GF-D8 (cell line): ENCODE measurements at regions not wholly inside any gene's neighbourhood (a gene's known extent, or its start where the extent isn't known, plus 50 kb on each side); places are given as distances from the start of the nearest gene placed in this dataset.

ENCODE experiments used
- DNase-seq: peaks from one replicate; lab custom pipeline; 2025; lab: John Stamatoyannopoulos, UW

DNA sequence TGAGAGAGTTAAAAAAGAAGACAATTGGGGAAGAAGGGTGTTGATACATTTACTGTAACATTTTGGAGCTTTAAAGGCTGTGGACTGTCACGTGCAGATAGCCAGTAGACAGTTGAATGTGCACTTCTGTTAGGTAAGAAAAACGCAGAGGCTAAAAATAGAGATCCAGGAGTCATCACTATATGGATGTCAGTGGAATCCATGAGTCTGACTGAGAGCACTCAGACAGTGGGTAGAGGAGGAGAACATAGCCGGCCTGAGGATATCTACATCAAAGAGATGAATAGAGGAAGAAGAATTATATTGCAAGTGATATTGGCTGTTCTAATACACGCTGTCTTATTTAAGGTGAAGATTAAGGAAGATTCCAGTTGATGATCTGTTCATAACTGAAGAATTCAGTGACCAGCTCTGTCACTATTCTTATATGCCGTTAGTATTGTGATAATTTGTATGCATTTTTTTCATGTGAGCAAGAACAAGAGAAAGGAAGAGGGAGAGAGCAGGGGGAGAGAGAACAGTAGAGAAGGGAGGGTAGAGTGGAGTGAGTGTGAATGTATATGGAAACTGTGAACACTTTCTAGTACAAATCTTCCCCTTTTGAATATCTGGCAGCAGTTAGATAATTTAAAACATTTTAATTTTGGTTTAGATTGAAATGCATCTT lies 344.8 kb downstream of the CHRM3 start:
- DNase-seq = no peak

DNA sequence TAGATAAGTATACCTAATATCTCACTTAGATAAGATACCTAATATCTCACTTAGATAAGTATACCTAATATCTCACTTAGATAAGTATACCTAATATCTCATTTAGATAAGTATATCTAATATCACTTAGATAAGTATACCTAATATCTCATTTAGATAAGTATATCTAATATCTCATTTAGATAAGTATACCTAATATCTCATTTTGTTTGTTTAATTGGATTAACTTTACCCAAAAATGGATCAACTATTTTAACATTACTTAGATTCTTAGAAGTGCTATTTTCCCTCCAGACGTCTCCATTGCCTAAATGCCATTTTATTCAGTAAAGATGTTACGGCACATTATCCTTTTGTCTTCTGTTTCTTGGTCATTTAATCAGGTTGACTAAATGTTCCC lies 346.4 kb downstream of the CHRM3 start:
- no peak for DNase-seq

DNA sequence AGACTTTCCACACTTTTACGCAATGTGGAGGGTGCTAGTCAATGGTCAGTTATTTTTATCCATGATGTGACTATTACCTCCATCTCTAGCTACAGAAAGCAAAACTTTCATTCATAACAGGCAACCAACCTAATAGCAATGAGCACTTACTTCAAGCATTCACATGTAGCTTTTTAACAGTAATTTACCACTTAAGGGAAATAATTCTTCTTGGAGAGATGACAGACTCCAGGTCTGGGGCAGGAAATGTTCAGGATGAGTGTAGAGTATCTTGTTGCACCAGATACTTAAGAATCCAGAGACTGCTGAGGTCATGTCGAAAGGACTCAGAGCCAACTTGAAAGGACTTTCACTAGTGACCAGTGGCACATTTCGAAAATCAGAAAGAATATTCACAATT lies 347.6 kb downstream of the CHRM3 start:
- no peak for DNase-seq

DNA sequence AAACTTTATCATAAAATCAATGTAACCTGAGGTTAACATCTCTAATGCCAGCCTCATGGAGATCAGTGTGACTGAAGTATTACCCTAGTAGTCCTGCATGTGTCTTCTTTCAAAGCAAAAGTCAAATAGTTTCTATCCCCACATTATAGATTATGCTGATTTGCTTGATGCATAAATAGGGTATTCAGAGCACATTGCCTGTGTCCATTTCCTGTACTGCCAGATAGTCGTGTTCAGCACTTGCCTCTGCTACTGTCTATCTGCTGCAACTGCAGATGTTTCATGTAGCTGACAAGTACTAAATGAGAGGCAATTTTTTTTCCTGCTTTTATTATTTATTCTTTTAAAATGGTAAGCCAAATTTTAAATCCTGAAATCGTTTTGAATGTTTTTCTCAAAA lies 348.7 kb downstream of the CHRM3 start:
- DNase-seq = no peak

DNA sequence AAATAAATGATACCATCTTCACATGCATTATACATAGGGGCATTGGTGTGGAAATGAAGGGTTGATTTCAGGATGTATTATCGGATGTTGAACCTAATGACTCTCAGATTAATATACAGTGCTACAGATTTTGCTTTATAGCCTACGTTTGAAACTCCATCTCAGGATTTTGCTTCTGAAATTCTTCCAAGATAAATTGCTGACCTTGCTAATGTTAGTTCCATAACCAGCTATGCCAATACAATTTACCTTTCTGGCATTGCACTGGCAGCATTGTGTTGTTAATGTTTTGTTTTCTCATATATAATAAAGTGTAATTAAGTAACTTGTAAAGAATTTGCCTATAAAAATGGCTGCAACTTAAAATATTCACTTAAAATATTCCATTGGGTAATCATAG lies 350.1 kb downstream of the CHRM3 start:
- no peak for DNase-seq

DNA sequence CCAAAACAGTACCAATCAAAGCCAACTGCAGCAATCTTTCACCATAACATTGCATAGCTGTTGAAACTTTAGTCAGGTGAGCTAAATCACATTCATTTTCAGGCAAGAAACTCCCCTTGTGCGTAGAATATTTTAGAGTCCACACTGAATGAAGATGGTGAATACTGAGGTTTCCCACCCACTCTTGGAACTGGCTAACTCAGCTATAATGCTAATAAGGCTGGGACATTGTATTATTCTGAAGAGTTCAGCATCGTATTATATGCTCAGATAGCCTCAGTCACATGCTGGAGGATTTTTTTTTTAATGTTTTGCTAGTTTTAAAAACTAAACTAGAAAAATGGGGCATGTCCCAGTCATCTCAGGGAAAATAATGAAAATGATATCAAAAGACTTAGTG lies 352.3 kb upstream of the FMN2 start:
- no peak for DNase-seq

DNA sequence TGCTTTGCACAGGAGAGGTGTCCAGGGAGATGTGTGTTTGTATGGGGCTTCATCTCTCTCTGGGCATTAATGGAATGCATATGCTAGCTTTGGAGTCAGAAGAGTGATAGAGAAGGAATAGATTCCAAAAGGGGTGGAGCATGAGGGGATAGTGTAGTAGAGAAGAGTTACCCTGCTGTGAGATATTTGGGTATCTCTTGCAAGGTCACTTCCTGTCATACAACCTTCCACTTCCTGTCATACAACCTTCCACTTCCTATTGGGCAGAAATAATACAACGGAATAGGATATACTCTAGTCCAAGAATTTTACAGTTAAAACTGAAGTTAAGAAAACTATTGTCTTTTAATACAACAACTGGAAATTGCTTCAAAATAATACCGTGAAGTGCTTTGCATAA lies 351.8 kb upstream of the FMN2 start:
- DNase-seq = no peak

DNA sequence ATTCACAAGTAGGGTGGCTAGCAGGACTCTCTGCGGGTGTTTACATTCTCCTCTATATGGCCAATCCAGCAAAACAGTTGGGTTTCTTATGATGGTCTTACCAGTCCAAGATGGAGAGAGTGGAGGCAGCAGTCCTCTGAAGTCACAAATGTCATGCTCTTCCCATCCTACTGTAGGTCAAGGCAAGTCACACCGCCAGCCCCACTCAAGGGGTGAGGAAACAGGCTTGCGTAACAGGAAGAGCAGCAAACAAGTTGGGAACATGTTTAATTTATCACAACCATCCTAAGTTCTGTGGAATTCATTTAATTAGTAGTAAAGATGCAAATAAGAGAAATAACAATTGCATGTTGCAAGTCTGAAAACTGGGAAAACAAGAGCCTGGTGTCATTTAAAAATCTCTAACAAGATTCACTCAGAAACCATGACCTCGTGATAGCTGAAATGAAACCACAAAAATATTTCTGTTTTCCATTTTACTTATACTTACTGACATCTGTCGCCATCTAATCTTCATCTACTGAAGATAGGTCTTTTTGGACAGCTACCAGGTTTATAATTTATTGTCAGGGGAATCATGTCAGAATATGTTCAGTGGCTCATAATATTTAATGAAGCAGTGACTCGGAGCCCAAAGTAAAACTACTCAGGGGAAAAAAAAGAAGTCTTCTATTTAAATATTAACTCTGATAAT lies 349.1 kb upstream of the FMN2 start:
- no peak for DNase-seq

DNA sequence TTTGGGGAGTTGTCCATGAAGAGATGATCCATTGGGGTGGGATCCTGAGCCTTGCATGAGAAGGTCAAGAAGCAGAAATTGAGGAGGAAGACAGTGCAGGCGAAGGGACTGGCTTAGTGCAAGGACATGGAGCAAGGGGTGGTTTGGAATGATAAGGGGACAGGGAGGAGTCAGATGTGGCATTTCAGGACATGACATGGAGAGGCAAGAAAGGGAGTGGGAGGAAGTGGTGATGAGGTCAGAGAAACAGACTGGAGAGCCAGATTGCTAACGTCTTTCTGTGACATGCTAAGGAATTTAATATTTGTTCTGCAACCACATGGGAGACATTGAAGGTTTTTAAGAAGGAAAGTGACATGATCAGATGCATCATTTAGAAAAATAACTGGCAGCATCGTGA lies 346.8 kb upstream of the FMN2 start:
- no peak for DNase-seq

DNA sequence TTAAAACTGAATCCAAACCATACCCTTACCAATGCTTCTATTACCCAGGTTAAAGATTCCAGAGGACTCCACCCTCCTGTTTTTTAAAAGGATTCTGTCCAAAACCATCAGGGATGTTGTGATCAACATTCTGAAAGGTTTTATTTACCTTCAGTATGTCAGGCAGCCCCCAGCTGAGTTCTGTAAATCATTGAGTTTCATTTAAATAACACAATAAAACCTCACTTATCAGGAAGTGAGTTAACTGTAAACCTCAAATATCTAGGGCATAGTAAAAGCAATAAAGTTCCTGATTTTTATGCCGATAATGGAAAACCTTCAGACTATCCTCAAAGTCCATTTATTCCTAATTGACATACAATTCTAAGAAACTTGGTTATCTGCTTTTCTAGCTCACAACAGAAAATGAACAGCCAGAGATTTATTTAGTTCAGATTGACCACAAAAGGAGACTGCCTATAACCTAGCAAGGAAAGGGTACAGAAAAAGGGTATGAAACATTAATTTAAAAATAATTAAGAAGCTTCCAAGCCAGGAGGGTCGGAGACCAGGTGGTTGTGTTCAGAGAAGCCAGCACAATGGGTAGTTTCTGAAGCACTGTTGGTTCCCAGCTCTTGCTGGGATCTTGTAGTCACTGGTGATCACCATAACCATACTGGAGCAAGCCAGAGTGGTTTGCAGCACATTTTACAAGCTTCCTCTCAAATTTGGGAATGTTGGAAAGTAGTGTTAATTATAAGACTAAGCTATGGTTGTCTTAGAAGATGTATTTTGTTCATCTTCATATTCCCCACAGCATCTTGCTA lies 336.4 kb upstream of the FMN2 start:
- no peak for DNase-seq

DNA sequence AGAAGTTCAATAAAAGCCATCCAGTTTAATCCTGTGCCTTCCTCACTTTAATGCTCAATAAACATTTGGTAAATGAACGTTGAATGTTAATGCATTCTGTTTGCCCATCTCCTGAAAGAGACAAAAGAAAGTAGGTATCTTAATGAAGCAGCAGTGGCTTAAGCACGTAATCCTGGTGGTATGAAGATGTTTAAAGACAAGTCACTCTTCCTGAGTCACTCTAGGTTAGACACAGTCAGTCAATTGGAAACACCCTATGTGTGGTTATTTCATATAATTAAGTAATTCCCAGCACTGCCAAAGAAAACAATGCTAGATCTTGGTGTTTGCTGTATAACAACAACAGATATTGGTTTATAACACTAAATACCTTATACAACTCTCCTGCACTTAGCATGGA lies 334.0 kb upstream of the FMN2 start:
- DNase-seq = no peak

DNA sequence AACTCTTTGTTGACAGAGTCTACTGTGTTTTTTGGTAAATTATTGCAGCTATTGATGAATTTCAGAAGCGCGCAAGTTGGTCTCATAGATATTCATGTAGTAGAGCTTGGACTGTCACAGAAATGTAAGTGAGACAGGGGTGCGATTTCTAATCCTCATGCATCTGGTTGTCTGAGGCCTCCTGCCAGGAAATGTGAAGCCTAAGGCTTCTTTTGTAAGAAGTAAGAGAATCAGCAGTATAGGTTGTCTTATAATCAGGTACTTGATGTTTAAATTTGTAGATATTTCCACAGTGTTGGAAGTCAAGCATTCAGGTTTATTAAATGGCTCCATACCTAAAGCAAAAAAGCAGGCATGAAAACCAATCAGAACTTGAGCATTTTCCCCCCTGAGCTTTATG lies 332.9 kb upstream of the FMN2 start:
- no peak for DNase-seq

DNA sequence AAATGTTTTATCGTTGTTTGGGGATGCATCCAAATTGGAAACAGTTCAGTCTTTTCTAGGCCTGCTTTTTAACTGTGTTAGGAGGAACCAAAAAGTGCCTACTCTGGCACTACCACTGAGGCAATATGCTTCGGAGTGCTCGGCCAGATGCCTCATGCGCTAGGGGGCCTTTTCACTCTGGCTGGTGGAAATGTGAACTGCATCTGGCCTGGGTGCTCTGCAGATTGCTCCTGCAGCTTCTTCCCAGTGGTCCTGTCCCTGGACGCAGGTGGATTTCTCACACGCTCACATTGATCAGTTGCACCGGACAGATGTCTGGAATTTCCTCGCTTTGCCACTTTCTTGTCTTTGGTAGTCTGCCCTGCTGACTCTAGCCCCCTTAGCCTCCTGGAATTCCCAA lies 330.2 kb upstream of the FMN2 start:
- no peak for DNase-seq

DNA sequence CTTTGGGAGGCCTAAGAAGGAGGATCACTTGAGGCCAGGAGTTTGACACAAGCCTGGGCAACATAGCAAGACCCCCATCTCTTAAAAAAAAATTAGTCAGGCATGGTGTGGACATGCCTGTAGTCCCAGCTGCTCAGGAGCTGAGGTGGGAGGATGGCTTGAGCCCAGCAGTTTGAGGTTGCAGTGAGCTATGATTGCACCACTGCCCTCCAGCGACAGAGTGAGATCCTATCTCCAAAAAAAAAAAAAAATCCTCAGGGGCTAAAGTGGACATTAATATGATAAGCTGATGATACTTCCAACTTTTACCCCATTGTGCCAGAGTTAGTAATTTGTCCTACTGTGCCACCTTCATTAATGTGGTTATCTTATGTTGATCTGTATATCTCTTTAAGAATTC lies 327.8 kb upstream of the FMN2 start:
- no peak for DNase-seq

DNA sequence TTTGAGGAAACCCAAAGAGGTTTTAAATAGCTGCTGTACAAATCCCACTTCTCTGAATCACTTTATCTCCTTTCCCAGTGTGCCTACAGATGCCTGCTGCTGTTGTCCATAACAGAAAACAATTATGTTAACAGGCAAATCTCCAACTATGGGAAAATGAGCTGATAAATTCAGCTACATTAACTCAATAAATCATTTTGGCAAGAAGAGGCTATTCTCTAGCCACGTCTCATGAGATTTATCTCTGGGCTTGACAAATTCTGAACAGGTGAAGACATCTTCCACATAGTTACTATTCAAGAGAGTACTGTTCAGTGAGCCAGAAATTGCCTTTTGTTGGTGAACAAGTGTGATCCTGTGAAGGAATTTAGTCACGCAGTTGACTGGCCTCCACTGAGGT lies 327.1 kb upstream of the FMN2 start:
- DNase-seq = no peak

DNA sequence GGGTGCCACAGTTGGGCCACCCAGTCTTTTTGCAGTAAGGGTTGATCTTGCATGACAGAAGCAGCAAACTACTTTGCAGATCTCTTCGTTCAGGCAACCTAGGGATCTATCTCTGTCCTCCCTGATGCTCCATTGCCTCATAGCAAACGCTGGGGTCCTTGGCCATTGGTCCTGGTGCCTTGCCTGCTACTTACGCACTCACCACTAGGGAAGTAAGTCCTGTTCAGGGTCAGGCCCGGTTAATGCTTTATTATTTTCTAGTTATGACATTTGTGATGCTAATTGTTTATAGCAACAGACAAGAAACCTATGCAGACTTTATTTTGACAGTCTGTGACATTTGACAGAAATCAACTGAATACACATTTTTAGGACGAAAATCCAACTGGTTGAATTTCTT lies 326.5 kb upstream of the FMN2 start:
- DNase-seq = no peak

DNA sequence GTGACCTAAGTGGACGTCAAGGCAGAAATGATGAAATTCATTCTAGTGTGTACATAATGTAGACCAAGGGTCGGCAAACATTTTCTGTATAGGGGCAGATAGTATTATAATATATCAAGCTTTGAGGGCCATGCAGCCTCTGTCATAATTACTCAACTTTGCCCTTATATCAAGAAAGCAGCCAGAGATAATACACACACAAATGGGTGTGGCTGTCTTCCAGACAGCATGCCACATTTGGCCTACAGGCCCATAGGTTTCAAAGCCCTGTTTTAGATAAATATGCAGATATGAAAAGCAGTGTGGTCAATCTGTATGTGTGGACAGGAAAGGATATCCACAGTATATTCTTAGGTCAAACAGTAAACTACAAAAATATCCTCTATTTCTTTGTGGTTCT lies 320.1 kb upstream of the FMN2 start:
- no peak for DNase-seq

DNA sequence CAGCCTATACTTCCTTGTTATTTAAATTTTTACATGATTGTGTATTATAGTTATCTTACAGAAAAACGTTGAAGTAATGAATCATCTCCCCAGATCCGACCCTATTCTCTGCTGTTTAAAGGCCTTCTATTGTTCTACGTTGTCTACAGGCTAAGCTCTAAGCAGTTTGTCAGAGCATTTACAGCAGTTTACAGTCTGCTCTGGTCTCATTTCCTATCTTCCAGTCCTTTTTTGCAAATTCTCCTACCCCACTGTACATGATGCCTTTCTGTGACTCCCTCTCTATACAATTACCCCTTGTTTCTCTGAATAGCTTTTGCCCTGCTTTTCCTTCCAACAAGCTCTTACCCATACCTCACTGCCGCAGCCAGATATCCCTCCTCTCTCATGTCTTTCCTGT lies 319.2 kb upstream of the FMN2 start:
- no peak for DNase-seq

DNA sequence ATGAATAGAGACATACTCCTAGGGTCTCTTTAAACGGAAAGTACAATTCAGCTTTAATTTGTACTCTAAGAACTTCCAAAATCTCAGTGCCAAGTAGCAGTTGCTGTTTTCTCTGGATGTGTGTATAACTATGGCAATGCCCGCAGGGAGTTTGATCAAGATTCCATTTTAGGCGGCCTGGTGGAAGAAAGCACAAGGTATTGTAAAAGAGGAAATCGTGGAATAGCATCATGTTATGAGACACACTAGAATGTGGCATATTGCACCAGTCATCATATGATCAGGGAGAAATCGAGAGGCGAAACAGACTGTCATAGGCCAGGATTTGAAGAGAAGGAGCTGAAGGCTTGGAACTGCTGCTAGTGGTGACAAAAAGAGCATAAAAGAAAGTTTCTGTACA lies 316.2 kb upstream of the FMN2 start:
- no peak for DNase-seq

DNA sequence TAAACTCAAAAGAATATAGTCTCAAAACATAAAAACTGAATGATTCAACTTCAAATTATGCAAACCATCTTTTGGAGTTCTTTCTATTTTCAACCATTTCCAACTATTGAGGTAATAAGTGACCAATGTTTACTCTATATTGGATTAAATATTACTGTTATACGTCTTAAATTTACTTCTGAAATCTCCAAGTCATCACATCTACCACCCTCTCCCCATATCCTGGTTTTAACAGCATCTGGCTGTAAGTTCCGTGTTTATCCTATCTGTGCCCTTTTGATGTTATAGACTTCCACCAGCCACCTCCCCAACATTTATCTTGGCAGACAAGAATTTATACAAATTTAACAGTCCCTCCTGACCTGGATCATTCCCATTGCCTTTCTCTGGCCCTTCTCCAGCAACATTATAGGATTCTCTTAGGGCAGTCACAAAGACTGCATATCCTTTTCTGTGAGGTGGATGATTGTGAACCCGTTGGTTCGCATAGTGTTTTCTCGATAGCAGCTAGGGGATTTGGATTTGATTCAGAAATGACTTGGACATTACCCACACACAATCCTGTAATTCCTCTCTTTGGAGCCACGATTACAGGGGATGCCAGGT lies 313.4 kb upstream of the FMN2 start:
- no peak for DNase-seq

DNA sequence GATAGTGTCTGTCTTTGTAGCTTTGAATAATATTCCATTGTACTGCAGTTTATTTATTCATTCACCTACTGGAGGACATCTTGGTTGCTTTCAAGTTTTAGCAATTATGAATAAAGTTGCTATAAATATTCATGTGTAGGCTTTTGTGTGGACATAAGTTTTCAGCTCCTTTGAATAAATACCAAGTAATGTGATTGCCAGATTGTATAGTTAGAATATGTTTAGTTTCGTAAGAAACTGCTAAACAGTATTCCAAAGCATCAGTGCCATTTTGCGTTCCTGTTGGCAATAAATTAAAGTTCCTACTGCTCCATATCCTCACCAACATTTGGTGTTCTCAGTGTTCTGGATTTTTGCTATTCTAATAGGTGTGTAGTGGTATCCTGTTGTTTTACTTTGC lies 311.7 kb upstream of the FMN2 start:
- DNase-seq = no peak

DNA sequence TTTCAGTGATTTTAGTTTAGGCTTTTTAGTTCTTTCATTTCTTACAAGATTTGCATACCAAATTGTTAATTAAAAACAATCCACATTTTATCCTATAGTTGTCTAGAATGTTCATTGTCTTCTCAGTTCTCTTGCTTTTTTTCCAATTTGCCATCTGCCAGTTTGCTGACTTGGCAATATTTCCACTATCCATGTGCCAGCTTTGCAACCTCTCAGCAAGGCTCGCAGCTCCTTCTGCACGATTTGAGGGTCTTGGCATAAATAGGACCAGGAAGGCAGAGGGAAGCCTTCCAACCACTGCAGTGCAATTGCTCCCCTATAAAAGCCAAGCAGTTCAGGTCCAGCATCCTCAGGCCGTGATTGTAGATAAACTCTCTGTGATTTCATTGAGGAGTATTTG lies 306.8 kb upstream of the FMN2 start:
- no peak for DNase-seq

DNA sequence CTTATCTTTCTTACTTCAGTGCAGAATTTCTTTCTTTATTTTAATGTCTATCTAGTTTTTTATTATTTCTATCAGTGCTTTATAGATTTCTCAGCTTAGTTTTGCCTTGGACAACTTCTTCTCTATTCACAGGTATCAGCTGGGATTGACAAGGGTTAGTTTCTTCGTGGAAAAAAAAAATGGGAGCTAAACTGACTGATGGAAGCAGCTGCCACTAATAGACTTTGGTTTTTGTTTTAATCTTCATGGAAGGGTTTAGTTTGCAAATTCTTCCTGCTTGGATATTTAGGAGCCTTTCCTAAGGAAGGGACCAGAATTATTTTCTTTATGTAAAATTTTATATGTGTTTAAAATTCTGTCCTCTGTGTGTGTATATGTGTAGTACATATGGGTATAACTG lies 306.1 kb upstream of the FMN2 start:
- no peak for DNase-seq
